K562 (cell line): ENCODE measurements at regions not wholly inside any gene's neighbourhood (a gene's known extent, or its start where the extent isn't known, plus 50 kb on each side); places are given as distances from the start of the nearest gene placed in this dataset.

Experiments
- BHLHE40 ChIP-seq: IDR thresholded peaks from 2 replicates; pipeline ENCODE4 v1.6.1; 2011; ENCODE audit warnings: low read length, improper control_type of control experiment
- CTCF ChIP-seq, 3 experiments: IDR thresholded peaks in 2 of 3; conservative IDR thresholded peaks in 1 of 3; 2 replicates each; pipeline ENCODE4 v1.5.1; 2011 to 2012; ENCODE audit warnings: low read length in 3 of 3, mild to moderate bottlenecking in 3 of 3, control low read depth in 2 of 3, improper control_type of control experiment in 1 of 3, inconsistent platforms in 1 of 3, low read depth in 1 of 3, mixed read lengths in 1 of 3, moderate library complexity in 1 of 3; ENCODE audit not compliant: insufficient read depth in 2 of 3
- JUND ChIP-seq, 2 experiments: IDR thresholded peaks; 2 replicates in 1 of 2; 3 replicates in 1 of 2; pipeline ENCODE4 v1.6.1; 2011; ENCODE audit warnings: borderline replicate concordance in 2 of 2, low read depth in 2 of 2, low read length in 2 of 2, improper control_type of control experiment in 1 of 2, missing biosample characterization in 1 of 2, missing genetic modification characterization in 1 of 2, missing genetic modification reagents in 1 of 2
- MYC ChIP-seq, 2 experiments: fragments of 250-450 bp in 1 of 2; sonication (Bioruptor Pico) in 1 of 2; IDR thresholded peaks; 2 replicates each; pipeline versions ENCODE4 v1.5.1 to v1.6.1; 2012 to 2021; ENCODE audit warnings: low read depth in 2 of 2, borderline replicate concordance in 1 of 2, improper control_type of control experiment in 1 of 2, low read length in 1 of 2, mild to moderate bottlenecking in 1 of 2, moderate library complexity in 1 of 2
- NFE2L1 ChIP-seq: fragments of 450-650 bp; IDR thresholded peaks from 2 replicates; pipeline ENCODE4 v1.6.1; 2016; ENCODE audit warnings: missing genetic modification characterization, low read depth, mild to moderate bottlenecking, missing compliant biosample characterization, moderate library complexity, borderline replicate concordance
- POLR2B ChIP-seq: fragments of 450-650 bp; IDR thresholded peaks from 2 replicates; pipeline ENCODE4 v1.6.1; 2018; ENCODE audit warnings: low read depth; ENCODE audit not compliant: partially characterized antibody
- ZNF609 ChIP-seq: sonication (generic); formaldehyde crosslinking; IDR thresholded peaks from 2 replicates; pipeline ENCODE4 v1.8.1; 2023; ENCODE audit warnings: missing genetic modification reagents, mild to moderate bottlenecking, borderline replicate concordance

DNA sequence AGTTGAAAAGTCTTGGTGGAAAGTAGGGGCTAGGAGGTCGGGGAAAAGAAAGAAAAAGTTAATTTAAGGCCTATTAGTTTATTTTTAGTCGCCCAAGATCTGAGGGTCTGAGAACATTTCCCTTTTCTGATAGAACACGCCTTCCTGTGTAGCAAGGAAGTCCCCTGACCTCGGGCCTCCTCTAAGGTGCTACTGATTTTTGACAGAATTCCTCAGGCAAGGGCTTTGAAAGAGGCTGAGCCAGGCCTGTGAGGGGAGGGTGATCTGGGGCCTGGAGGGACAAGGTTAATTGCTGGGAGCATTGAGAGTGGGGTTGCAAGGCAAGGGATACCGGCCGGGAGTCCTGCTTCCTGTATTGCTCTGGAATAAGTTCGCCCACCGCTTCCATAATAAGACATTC lies 131.4 kb upstream of the MYCN start:
- no peak for TF ChIP-seq POLR2B
- no peak for TF ChIP-seq JUND (IDR thresholded peaks at IDR 0.05; ENCODE audit: borderline replicate concordance, low read depth, low read length)
- TF ChIP-seq JUND (tag; IDR thresholded peaks at IDR 0.05; ENCODE audit: borderline replicate concordance, low read depth, low read length): no peak
- no peak for TF ChIP-seq ZNF609 (CRISPR knock-in tag)
- no peak for TF ChIP-seq NFE2L1
- TF ChIP-seq CTCF (IDR thresholded peaks at IDR 0.05 in 2 of 3, conservative IDR thresholded peaks at IDR 0.05 in 1 of 3; ENCODE audit: insufficient read depth in 2 of 3, low read depth in 1 of 3, low read length in 3 of 3): no peak
- TF ChIP-seq MYC (IDR thresholded peaks at IDR 0.05; ENCODE audit: low read depth, low read length): no peak
- no peak for TF ChIP-seq MYC (CRISPR knock-in tag; IDR thresholded peaks at IDR 0.05; ENCODE audit: borderline replicate concordance, low read depth)
- no peak for TF ChIP-seq BHLHE40
